ENCODE measurements at regions not wholly inside any gene's neighbourhood (a gene's known extent, or its start where the extent isn't known, plus 50 kb on each side); places are given as distances from the start of the nearest gene placed in this dataset.

- TF ChIP-seq, protein P1, sequence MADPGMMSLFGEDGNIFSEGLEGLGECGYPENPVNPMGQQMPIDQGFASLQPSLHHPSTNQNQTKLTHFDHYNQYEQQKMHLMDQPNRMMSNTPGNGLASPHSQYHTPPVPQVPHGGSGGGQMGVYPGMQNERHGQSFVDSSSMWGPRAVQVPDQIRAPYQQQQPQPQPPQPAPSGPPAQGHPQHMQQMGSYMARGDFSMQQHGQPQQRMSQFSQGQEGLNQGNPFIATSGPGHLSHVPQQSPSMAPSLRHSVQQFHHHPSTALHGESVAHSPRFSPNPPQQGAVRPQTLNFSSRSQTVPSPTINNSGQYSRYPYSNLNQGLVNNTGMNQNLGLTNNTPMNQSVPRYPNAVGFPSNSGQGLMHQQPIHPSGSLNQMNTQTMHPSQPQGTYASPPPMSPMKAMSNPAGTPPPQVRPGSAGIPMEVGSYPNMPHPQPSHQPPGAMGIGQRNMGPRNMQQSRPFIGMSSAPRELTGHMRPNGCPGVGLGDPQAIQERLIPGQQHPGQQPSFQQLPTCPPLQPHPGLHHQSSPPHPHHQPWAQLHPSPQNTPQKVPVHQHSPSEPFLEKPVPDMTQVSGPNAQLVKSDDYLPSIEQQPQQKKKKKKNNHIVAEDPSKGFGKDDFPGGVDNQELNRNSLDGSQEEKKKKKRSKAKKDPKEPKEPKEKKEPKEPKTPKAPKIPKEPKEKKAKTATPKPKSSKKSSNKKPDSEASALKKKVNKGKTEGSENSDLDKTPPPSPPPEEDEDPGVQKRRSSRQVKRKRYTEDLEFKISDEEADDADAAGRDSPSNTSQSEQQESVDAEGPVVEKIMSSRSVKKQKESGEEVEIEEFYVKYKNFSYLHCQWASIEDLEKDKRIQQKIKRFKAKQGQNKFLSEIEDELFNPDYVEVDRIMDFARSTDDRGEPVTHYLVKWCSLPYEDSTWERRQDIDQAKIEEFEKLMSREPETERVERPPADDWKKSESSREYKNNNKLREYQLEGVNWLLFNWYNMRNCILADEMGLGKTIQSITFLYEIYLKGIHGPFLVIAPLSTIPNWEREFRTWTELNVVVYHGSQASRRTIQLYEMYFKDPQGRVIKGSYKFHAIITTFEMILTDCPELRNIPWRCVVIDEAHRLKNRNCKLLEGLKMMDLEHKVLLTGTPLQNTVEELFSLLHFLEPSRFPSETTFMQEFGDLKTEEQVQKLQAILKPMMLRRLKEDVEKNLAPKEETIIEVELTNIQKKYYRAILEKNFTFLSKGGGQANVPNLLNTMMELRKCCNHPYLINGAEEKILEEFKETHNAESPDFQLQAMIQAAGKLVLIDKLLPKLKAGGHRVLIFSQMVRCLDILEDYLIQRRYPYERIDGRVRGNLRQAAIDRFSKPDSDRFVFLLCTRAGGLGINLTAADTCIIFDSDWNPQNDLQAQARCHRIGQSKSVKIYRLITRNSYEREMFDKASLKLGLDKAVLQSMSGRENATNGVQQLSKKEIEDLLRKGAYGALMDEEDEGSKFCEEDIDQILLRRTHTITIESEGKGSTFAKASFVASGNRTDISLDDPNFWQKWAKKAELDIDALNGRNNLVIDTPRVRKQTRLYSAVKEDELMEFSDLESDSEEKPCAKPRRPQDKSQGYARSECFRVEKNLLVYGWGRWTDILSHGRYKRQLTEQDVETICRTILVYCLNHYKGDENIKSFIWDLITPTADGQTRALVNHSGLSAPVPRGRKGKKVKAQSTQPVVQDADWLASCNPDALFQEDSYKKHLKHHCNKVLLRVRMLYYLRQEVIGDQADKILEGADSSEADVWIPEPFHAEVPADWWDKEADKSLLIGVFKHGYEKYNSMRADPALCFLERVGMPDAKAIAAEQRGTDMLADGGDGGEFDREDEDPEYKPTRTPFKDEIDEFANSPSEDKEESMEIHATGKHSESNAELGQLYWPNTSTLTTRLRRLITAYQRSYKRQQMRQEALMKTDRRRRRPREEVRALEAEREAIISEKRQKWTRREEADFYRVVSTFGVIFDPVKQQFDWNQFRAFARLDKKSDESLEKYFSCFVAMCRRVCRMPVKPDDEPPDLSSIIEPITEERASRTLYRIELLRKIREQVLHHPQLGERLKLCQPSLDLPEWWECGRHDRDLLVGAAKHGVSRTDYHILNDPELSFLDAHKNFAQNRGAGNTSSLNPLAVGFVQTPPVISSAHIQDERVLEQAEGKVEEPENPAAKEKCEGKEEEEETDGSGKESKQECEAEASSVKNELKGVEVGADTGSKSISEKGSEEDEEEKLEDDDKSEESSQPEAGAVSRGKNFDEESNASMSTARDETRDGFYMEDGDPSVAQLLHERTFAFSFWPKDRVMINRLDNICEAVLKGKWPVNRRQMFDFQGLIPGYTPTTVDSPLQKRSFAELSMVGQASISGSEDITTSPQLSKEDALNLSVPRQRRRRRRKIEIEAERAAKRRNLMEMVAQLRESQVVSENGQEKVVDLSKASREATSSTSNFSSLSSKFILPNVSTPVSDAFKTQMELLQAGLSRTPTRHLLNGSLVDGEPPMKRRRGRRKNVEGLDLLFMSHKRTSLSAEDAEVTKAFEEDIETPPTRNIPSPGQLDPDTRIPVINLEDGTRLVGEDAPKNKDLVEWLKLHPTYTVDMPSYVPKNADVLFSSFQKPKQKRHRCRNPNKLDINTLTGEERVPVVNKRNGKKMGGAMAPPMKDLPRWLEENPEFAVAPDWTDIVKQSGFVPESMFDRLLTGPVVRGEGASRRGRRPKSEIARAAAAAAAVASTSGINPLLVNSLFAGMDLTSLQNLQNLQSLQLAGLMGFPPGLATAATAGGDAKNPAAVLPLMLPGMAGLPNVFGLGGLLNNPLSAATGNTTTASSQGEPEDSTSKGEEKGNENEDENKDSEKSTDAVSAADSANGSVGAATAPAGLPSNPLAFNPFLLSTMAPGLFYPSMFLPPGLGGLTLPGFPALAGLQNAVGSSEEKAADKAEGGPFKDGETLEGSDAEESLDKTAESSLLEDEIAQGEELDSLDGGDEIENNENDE (IDR thresholded peaks at IDR 0.05; ENCODE audit: insufficient replicate concordance, low read length) = no peak
- TF ChIP-seq HDAC6 (IDR thresholded peaks at IDR 0.05; ENCODE audit: low read depth, low read length) (no peak), ATF2 (IDR thresholded peaks at IDR 0.05; ENCODE audit: low read length) (no peak)
Measured at GRCh38 chr12:80025638-80026037, 73.7 kb upstream of the OTOGL start (continued).
